Brain microvascular endothelial cell (primary cell): ENCODE measurements at regions not wholly inside any gene's neighbourhood (a gene's known extent, or its start where the extent isn't known, plus 50 kb on each side); places are given as distances from the start of the nearest gene placed in this dataset.

Experiments used
- DNase-seq: peaks from one replicate; pipeline ENCODE4 v3.0.0-alpha.2; 2020
- H3K27ac ChIP-seq: fragments of 250-450 bp; sonication (Bioruptor Pico); 2 replicates; pipeline ENCODE4 v1.5.1; 2020; ENCODE audit warnings: mild to moderate bottlenecking, moderate library complexity
- H3K27me3 ChIP-seq: fragments of 250-450 bp; sonication (Bioruptor Pico); replicated peaks from 2 replicates; pipeline ENCODE4 v1.5.1; 2020; ENCODE audit warnings: mild to moderate bottlenecking
- H3K36me3 ChIP-seq: fragments of 250-450 bp; sonication (Bioruptor Pico); replicated peaks from 2 replicates; pipeline ENCODE4 v1.5.1; 2020; ENCODE audit warnings: mild to moderate bottlenecking
- H3K4me3 ChIP-seq: 2 replicates; pipeline ENCODE4 v1.5.1; 2011; ENCODE audit warnings: low read depth, mild to moderate bottlenecking, control low read depth, low read length, moderate library complexity
- CTCF ChIP-seq: IDR thresholded peaks from 2 replicates; pipeline ENCODE4 v1.5.1; 2011; ENCODE audit warnings: low read depth, mild to moderate bottlenecking, moderate library complexity, low read length, control low read depth, inconsistent platforms; ENCODE audit errors: missing control alignments
- in situ Hi-C: cut with HindIII; loops from 2 replicates; pipeline ENCODE4 v1.10.0; 2017; ENCODE audit warnings: low sequenced_read_pairs, low pct_ligation_motif_present

- DNase-seq: no peak
- Histone ChIP-seq H3K36me3 (no peaks in the 10 kb centered on the region), H3K27ac (no peak overlapping the region), H3K27me3 (no peaks in the 10 kb centered on the region), H3K4me3 (no peak overlapping the region)
- no peak for TF ChIP-seq CTCF
- in situ Hi-C loops: no loop called here
These were observed 274.9 kb upstream of the TCF4 start for GRCh38 chr18:55862693-55863390.

DNA sequence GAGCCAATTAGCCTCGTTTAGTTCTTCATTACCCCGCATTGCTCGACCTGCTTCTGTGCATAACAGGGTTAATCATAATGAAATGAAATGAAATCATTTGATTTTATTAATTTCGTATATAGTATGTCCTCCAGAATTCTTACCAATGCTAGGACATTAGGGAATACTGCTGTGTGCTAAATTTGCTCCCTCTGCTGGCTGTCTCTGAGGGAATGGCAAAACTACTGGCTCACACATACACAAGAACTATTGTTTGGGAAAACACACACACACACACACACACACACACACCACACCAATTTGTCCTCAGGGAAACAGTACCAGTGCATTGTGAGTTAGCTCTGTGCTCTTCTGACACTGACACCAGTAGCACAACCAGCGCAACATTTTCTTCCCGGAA lies 273.3 kb upstream of the TCF4 start:
- Histone ChIP-seq H3K4me3 (no peak overlapping the region), H3K36me3 (no peaks in the 10 kb centered on the region), H3K27me3 (no peaks in the 10 kb centered on the region), H3K27ac (no peak overlapping the region)
- DNase-seq: peak; percentile 49
- in situ Hi-C loops: no loop called here
- peak; percentile 80 for TF ChIP-seq CTCF

DNA sequence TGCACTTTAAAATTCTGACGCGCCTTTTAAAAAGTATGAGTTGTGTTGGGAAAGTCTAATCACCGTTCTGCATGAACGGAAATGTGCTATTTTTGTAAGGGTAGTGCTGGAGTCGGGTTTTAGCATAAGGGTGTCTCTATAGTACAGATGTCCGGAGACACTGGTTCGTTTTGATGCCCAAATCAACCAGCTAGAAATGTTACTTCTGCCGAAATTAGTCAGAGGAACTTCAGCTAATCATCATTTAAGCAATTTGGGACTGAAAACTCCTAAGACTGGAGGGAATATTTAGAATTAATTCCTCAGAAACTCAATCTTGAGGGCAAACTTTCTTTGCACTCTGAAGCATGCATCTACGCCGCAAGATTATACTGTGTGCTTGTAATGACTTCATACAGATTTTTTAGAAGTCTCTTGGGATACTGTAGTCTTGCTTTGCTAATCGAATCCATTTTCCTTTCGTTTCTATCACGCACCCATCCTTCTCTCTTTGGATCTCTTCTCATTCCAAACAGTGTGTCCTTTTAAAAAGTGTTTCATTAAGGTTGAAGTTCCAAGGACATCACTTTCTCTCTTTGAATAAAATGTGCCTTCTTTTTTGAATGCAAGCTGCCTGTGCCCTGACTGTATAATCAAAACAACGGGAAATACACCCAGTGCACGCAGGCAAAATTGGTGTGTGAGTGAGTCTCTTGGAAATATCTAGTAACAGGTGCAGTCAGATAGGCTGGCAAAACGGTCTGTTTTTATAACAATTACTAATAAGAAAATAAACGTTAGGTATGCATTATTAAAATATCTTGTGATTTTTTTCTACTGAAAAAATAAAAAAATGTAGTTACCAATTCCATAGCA lies 270.9 kb upstream of the TCF4 start:
- peak; percentile 10 for DNase-seq
- no peak for TF ChIP-seq CTCF
- Histone ChIP-seq H3K4me3 (peak overlapping the region; percentile 3), H3K36me3 (no peaks in the 10 kb centered on the region), H3K27ac (peak overlapping the region; percentile 8), H3K27me3 (no peaks in the 10 kb centered on the region)
- in situ Hi-C loops: no loop called here

DNA sequence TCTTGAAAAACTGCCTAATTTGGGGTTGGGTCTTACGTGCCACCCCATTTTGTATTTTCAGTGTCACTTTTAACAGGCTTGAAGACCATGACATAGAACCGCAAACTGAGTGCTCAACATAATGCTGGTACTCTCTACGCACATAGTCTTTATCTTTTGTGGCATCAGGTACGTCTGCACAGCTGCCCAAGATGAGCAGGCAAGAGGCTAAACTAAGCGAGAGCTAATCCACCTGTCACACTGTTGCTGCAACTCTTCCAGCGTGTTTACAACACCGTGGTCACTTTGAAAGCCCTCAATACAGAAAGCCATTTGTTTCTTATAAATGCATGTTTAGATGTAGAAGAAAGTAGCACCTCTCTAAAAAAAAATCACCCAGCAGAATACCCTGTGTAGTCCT lies 270.0 kb upstream of the TCF4 start:
- no peak overlapping the region for H3K27ac ChIP-seq
- in situ Hi-C loops: no loop called here

GRCh38 chr18:55857409-55857808 lies 269.4 kb upstream of the TCF4 start:
- Histone ChIP-seq H3K4me3 (no peak overlapping the region), H3K36me3 (no peaks in the 10 kb centered on the region), H3K27ac (no peak overlapping the region), H3K27me3 (no peaks in the 10 kb centered on the region)
- in situ Hi-C loops: no loop called here
- DNase-seq: no peak
- TF ChIP-seq CTCF: no peak

More for the DNA sequence above, 270.0 kb upstream of the TCF4 start:
- no peak for DNase-seq
- Histone ChIP-seq H3K36me3 (no peaks in the 10 kb centered on the region), H3K4me3 (no peak overlapping the region), H3K27me3 (no peaks in the 10 kb centered on the region)
- no peak for TF ChIP-seq CTCF
